TTC549 (cell line): ENCODE measurements at regions not wholly inside any gene's neighbourhood (a gene's known extent, or its start where the extent isn't known, plus 50 kb on each side); places are given as distances from the start of the nearest gene placed in this dataset.

Source experiments
- FAIRE-seq: peaks from 2 replicates; lab custom pipeline; 2012; peaks lifted over from hg19 to GRCh38; lab: Jason Lieb, UNC

GRCh38 chr14:28709571-28710305, 56.8 kb upstream of the FOXG1 start:
- no peak for FAIRE-seq
